D341Med (cell line): ENCODE measurements at regions not wholly inside any gene's neighbourhood (a gene's known extent, or its start where the extent isn't known, plus 50 kb on each side); places are given as distances from the start of the nearest gene placed in this dataset.
"Not testable (repeated sequence)": the region's sequence is repeated elsewhere in the genome, so short reads cannot be mapped to it uniquely, and the experiment has no call there.

ENCODE experiments used
- DNase-seq: peaks from one replicate; pipeline ENCODE4 v3.0.0; 2012; ENCODE audit warnings: low spot score

DNA sequence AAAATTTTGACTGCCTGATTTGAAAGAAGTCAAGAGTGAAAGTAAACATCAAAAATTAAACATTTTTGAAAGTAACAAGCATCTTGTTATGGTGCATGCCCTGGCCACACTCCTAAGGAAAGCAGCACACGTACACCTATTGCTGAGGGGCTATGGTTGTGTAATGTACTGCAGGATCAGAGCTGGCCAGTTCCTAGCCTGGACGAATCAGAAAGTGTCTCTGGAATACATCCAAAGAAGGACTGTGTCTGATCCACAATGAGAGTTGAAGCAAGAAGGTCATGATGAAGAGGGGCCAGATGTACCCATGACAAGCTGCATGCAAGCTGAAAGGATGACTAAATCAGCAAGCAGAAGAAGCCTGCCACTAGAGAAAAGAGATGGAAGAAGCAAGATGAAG lies 618.2 kb downstream of the TLE1 start:
- DNase-seq: no peak

DNA sequence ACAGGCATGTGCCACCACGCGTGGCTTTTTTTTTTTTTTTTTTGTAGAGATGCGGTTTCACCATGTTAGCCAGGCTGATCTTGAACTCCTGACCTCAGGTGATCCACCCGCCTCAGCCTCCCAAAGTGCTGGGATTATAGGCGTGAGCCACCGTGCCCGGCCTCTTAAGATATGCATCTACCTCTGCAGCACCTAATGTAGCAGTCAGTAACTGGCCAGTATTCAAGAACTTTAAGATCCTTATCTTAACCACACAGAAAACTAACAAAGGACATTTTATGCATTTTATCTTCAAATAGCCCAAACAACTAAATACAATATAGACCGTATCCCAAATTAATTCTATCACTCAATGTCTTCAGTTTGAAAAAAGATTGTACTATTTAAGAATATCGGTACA lies 618.7 kb downstream of the TLE1 start:
- DNase-seq: no peak

DNA sequence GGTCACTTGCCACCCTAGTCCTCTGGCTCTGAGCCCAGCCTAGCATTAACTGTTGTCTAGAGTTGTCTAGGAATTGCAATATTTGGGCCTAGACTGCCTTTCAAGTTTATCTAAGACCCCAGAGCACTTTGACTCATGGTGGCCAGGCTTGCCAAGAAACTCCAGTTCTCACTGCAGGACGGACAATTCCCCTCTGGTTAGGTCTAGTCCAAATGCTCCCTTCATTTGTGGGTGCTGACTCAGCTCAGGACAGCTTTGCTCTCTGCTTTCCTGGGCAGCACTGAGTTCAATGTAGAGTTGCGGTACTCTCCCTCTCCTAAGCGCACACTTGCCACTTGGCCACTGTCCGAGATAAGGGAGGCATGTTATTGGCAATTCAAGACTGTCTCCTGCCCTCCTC lies 619.4 kb downstream of the TLE1 start:
- DNase-seq: no peak

DNA sequence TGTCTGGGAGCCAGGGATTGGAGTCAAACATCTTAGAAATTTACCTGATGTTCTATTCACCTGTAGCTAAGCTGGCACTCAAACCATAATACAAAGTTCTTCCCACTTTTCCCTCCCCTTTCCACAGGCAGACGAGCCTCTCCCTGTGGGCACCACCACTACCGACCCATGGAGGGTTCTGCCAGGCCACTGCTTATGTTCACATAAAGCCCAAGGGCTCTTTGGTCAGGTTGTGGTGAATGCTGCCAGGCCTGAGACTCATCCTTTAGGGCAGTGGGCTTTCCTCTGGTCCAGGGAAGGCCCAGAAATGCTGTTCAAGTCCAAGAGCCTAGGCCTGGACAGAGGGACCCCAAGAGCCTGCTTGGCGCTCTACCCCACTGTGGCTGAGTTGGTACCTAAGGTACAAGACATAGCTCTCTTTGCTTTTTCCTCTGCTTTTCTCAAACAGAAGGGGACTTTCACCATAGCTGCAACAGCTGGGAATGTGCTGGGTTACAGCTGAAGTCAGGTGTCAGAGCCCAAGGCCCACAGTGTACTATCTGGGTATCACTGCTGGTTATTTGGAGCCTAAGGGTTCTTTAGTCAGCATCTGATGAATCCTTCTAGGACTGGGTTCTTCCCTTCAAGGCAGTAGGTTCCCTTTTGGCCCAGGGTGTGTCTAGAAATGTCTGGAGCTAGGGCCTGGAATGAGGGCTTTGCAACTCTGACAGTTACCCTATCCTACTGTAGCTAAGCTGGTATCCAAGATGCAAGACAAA lies 620.1 kb downstream of the TLE1 start:
- no peak for DNase-seq

DNA sequence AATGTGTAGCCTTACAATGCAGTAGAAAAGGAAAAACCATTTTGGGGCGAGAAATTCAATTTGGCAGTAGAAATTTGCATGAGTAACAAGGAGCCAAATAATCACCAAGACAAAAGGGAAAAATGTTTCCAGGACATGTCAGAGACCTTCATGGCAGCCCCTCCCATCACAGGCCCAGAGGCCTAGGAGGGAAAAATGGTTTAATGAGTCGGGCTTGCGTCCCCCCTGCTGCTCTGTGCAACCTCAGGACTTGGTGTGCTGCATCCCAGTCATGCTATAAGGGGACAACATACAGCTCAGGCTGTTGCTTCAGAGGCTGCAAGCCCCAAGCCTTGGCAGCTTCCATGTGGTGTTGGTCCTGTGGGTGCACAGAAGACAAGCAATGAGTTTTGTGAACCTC lies 626.4 kb downstream of the TLE1 start:
- not testable (repeated sequence) for DNase-seq

DNA sequence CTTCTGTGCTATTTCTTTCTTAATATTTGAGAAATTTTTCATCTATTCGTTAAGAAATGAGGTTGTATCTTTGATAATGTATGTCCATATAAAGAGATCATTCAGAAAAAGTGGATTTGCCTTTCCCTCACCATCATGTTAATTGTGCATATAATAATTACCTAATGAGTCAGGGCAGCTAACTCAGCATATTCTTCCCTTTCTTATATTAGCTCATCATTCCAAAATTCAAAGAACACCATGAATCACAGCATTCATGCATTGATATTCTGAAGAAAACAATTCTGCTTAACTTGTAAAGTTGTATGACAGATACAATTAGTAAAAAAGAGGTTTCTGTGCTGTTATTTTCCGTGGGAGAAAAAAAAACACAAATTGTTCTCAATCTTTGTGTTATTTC lies 630.6 kb downstream of the TLE1 start:
- DNase-seq: no peak

DNA sequence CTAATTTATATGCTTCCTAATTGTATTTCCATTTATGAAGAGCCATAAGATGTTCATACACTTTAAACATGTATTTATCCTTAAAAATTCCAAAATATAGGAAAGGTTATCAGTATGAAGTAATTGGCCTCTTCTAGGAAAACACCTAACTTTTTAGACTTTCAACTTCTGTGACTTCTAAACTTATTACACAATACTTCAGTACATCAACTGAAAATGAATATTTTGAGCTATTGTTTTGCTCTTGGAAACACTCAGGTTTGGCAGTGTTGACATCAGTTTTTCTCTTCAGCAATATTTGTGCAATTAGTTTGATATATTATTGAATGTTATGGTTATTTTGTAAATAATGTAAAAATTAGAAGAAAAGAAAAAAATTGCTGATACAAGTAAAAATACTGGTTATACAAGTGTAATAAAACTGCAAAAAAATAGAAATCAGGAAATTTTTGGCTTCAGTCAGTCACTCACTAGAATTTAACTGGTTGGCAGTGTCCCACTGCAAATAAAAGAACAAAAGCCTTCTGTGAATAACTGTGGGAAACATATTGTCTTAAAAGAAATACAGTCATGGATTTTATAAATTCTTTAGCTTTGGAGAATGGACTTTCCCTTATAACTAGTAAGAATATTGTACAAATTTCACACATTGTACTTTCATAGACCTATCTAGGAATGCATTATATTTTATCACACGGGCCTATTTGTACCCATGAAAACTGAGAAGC lies 635.9 kb downstream of the TLE1 start:
- DNase-seq: no peak

DNA sequence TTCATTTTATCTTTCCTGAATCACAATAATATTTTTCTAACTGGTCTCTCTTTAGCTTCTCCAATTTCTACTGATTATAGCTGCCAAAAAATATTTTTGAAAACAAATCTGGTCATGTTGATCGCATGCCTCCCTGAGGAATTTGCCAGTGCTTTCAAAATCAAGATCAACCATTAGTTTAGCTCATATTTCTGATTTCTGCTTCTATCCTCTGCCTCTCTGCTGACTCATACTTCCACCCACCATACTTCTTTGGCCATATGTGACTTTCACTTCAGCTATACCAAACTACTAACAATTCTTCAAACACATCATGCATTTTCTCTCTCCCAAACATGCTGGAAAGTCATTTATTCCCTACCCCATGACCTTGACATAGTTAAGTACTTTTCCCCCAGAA lies 636.5 kb downstream of the TLE1 start:
- no peak for DNase-seq

DNA sequence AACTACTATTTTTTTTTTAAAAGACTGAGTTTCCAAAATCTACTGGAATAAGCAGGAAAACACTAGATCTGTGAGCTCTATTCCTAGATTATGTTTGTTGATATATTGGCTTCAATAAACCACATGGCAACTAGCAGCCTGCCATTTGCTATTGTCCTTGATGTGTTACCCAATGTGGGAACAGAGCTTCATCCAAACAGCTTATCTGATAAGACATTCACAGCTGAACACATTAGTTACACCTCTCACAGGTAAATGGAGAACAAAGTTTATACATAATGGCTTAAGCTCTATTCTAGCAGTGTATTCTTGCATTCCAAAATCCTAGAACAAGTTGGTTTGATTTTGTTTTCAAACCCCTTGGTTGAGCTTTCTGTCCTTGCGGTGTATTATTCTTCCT lies 642.1 kb downstream of the TLE1 start:
- DNase-seq: no peak

DNA sequence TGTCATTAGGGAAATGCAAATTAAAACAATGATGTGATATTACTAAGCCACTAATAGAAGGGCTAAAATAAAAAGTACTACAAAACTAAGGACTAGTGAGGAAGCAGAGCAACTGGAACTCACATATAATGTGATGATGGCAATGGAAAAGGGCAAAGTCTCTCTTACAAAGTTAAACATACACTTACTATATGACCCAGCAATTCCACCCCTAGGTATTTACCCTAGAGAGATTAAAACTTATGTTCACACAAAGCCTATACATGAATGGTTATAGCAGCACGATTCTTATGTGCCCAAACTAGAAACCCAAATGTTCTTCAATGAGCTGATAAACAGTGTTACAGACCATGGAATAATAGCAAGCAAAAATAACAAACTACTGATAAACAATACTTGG lies 643.7 kb downstream of the TLE1 start:
- DNase-seq: no peak

DNA sequence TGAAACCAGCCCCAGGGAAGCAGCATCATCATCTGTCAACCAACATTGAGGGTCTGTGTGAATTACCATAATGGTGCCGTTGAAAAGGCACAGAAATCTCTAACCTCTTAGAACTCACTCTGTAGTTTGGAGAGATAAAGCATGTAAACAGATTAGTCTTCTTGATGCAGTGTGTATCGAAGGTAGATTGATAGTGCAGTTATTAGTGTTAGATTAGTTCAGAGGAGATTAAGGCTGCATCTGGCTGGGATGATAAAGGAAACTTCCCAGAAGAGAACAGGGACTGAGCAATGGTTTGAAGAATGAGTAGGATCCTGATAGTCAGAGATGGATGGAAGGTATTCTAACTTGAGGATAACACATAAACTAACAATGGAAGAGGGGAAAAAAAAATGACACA lies 651.5 kb downstream of the TLE1 start:
- no peak for DNase-seq

DNA sequence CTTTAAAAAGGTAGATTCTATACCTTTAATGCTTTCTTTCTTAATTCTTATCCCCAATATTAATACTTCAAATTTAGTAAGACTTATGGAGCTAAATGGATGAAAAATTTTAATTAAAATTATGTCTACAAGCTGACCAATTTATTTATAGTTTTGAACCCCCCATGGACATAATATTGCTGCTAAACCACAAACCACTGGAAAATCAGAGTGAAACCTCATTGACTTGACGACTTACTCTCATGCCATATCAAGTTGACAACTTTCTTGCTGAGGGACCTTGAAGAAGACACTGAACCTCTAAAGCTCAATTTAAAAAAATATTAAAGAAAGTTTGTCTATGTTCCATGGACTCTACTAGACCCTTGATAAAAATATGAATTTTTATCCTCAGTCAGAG lies 653.7 kb downstream of the TLE1 start:
- no peak for DNase-seq

DNA sequence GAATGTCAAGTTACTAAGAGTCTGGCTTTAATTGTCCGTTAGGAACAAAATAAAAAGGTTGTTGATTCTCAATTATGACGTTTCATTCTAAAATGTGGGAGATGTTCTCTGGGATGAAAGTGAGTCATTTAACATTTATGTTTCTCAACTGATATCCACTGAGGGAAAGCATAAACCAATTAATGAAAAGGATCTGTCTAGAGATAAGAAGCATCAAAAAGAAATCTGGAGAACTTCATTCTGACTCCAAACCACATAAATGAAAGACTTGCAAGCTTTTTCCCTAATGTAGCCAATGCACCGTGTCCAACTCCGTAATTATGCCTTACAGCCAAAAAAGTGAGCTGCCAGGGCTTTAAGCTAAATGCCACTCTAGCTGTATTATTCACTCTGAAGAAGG lies 654.2 kb downstream of the TLE1 start:
- DNase-seq: no peak

DNA sequence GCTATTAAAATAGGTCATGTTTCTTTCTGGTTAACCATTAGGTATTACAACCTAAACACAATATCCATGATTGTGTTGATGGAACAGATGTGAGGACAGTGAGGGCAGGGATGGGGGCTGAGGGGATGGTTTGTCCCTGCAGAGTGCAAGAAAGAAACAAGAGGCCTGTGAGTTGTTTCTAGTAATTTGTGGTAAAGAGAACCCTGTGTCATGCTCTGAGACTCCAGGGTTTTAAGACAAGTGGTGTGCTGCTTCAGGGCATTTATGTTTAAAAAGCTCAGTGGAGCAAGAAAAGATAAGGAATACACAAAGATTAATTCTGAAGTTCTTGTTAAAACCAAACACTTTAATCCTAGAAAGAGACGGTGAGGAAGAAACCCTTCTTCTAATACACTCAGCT lies 656.5 kb downstream of the TLE1 start:
- DNase-seq: no peak

DNA sequence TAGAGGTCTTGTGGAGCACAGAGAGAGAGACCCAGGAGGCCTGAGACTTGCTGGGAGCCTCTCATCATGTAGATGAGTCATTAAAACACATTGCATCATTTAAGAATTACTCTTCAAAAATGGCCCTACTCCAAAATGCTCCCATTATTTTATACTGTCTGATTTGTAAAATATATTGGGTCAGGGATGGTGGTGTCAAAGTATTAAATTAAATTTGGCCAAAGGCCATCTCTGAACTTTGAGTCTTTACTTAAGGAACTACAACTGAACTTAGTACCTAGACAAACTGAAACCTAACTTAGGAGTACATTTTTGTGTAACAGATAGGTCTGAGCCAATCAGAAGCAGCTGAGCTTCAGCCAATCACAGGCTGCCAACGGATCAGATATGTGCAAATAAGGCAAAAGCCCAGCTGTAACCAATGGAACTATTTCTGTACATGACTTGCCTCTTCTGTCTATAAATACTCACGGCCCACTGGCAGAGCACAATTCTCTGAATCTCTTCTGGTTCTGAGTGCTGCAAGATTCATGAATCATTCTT lies 657.2 kb downstream of the TLE1 start:
- DNase-seq: no peak

DNA sequence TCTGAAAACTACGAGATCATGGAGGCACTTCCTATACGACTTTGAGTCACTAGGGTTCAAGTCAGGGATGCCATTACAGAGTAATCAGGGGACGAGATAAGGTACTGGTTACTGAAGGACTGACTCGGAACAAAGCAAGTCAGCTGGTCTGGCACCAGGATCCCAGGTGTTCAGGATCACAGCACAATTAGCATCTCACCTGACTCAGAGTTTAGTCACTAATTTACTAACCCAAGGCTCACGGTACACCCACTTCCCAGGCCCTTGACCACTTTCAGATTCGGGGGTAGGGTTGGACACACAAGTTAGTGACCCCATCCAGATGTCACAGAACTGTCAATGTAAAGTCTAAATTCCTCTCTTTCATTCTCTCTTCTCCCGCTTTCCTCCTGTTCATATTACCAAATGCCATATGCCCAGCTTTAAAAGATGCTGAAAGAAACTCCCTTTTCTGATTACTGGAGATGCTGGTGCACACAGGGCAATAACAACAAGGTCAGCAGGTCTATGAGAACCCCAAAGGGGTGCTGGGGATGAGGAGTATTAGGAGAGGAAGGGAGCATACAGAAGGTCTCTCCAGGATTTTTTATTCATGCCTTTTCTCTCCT lies 657.8 kb downstream of the TLE1 start:
- no peak for DNase-seq

DNA sequence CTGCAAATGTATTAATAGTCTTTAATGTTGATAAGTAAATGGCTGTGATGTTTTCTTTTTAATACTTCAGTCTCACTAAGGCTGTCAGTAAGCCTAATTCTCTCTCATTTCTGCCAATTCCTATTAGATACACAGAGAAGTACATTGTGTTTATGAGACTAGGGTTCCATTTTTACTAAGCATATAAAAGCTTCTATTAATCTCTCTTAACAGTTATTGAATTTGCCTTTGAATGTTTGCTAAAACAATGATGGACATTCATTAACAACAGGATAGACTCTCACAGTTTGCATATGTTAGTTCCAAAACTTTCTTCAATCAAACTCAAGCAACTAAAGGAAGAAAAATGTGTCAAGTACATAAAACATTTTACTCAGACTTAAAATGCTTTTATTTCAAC lies 659.3 kb downstream of the TLE1 start:
- no peak for DNase-seq

DNA sequence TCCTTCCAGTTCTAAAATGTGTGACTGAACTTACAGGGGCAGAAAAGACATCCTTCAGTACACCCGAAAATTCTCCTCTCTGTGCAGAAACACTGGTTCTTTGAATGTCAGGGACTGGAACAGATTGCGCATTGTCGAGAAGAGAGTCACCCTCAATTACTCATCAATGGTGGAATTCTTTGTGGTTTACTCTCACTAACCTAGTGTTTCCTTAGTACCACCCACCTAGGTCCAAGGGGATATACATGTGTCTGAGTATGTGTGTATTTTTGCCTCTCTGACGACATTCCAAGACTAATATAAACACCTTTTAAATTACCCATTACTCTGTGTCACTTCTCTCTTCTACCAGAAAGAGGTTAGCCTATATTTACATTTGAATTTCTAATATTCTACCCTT lies 660.8 kb downstream of the TLE1 start:
- no peak for DNase-seq

DNA sequence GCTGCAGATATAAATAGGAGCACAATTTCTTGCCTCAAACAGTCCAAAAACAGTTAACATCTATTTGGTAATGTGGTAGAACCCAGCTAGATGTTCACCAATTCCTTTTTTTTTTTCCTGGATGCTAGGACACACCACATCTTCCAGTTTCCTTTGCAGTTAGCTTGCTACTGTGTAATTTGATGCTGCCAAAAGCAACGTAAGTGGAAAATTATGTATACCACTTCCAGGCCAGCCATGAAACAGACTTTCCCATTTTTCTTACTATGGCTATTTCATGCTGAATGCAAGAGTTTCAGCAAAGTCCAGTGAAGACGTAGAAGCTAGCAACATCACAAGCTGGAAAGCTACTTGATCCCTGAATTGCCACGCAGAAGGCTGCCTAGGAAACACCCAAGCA lies 667.2 kb downstream of the TLE1 start:
- DNase-seq: no peak

DNA sequence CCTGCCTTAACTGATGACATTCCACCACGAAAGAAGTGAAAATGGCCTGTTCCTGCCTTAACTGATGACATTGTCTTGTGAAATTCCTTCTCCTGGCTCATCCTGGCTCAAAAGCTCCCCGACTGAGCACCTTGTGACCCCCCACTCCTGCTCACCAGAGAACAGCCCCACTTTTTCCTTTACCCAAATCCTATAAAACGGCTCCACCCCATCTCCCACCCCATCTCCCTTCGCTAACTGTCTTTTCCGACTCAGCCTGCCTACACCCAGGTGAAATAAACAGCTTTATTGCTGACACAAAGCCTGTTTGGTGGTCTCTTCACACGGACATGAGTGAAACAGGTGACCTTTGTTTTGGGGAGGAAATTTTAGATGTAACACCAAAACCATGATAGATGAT lies 674.4 kb downstream of the TLE1 start:
- not testable (repeated sequence) for DNase-seq

DNA sequence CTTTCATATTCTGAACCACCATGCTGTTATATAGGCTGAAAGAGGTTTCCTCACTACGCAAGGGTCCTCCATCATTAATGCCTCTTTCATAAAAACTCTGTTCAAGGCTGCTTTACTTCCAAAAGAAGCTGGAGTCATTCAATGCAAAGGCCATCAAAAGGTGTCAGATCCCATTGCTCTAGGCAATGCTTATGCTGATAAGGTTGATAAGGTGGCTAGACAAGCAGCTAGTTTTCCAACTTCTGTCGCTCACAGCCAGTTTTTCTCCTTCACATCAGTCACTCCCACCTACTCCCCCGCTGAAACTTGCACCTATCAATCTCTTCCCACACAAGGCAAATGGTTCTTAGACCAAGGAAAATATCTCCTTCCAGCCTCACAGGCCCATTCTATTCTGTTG lies 676.2 kb downstream of the TLE1 start:
- DNase-seq: not testable (repeated sequence)

DNA sequence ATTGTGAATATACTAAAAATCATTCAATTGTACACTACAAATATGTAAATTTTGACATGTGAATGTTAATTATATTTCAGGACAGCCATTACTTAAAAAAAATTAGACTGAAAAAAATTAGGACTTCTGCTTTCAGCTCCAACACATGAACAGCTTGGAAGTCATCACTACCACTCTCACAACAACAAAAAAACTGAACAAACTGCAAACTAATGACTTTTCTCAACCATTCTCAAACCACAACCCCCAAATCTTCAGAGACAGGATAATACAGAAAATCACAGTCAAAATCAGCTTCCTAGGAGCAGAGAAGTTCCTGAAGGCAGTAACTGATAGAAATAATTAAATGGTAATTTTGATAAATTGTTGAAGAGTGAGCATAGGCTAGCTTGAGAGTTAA lies 686.4 kb downstream of the TLE1 start:
- DNase-seq: no peak

DNA sequence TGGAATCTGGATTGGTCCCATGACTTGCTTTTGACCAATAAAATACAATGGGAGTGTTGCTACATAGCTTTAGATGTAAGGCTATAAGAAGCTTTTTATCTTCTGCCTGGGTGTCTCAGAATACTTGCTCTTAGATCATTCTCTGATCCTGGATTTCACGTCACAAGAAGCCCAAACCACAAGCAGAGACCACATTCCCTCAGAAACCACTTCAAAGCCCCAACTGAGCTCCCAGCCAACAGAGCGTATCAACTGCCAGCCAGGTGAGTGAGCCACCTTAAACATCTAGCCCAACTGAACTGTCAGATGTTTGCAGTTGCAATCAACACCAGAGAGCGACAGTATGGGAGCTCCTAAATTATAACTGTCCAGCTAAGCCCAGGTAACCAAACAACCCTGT lies 687.1 kb downstream of the TLE1 start:
- DNase-seq: no peak
